GM23338 (cell line): ENCODE measurements at regions not wholly inside any gene's neighbourhood (a gene's known extent, or its start where the extent isn't known, plus 50 kb on each side); places are given as distances from the start of the nearest gene placed in this dataset.

Experiments used
- ATAC-seq: fragments of 200-7000 bp; cut with Tn5 transposase; 3 replicates; pipeline ENCODE4 v1.9.1; 2020
- DNase-seq: peaks from one replicate; pipeline ENCODE4 v3.0.0-alpha.2; 2015; ENCODE audit warnings: low spot score
- H2AFZ ChIP-seq: fragments of 200-600 bp; sonication (generic); 2 replicates; pipeline ENCODE4 v1.8.0; 2016; ENCODE audit warnings: antibody characterized with exemption, mild to moderate bottlenecking, moderate library complexity
- H3F3A ChIP-seq: fragments of 200-600 bp; sonication (generic); replicated peaks from 2 replicates; pipeline ENCODE4 v1.8.0; 2017; ENCODE audit warnings: antibody characterized with exemption, mixed run types, low read depth
- H3K27ac ChIP-seq: fragments of 200-600 bp; sonication (generic); 2 replicates; pipeline ENCODE4 v1.6.1; 2016; ENCODE audit warnings: low read depth
- H3K27me3 ChIP-seq: fragments of 200-600 bp; sonication (generic); 2 replicates; pipeline ENCODE4 v1.8.0; 2016; ENCODE audit warnings: mild to moderate bottlenecking, mixed run types, moderate library complexity; ENCODE audit not compliant: insufficient read depth
- H3K36me3 ChIP-seq: fragments of 200-600 bp; sonication (generic); 2 replicates; pipeline ENCODE4 v1.8.0; 2016; ENCODE audit warnings: mild to moderate bottlenecking; ENCODE audit not compliant: insufficient read depth
- H3K4me1 ChIP-seq: fragments of 200-600 bp; sonication (generic); 2 replicates; pipeline ENCODE4 v1.8.0; 2016; ENCODE audit warnings: mild to moderate bottlenecking, moderate library complexity; ENCODE audit not compliant: insufficient read depth
- H3K4me2 ChIP-seq: fragments of 200-600 bp; sonication (generic); 2 replicates; pipeline ENCODE4 v1.7.1; 2017; ENCODE audit warnings: mixed run types
- H3K4me3 ChIP-seq: fragments of 200-600 bp; sonication (generic); 2 replicates; pipeline ENCODE4 v1.6.1; 2016; ENCODE audit warnings: mixed run types
- H3K79me2 ChIP-seq: fragments of 200-600 bp; sonication (generic); replicated peaks from 2 replicates; pipeline ENCODE4 v1.8.0; 2017; ENCODE audit warnings: mild to moderate bottlenecking; ENCODE audit not compliant: insufficient read depth
- H3K9me2 ChIP-seq: fragments of 200-600 bp; sonication (generic); 2 replicates; pipeline ENCODE4 v1.8.0; 2017; ENCODE audit not compliant: insufficient read depth
- H4K20me1 ChIP-seq: fragments of 200-600 bp; sonication (generic); replicated peaks from 2 replicates; pipeline ENCODE4 v1.8.0; 2017; ENCODE audit warnings: mild to moderate bottlenecking; ENCODE audit not compliant: insufficient read depth
- H3K27ac Mint-ChIP-seq: 2 replicates; pipeline ENCODE4 v1.8.0; 2020; ENCODE audit warnings: inconsistent platforms, mild to moderate bottlenecking, moderate library complexity, mixed read lengths
- H3K27me3 Mint-ChIP-seq: 3 replicates; pipeline ENCODE4 v1.8.0; 2022; ENCODE audit warnings: low read depth, mild to moderate bottlenecking, moderate library complexity, mixed read lengths, inconsistent platforms; ENCODE audit not compliant: insufficient read depth, poor library complexity
- H3K36me3 Mint-ChIP-seq: 3 replicates; pipeline ENCODE4 v1.8.0; 2021; ENCODE audit warnings: low read depth, mild to moderate bottlenecking, inconsistent platforms, moderate library complexity, mixed read lengths
- H3K4me1 Mint-ChIP-seq: 3 replicates; pipeline ENCODE4 v1.8.0; 2020; ENCODE audit warnings: mild to moderate bottlenecking, inconsistent platforms, mixed read lengths
- H3K4me3 Mint-ChIP-seq: 3 replicates; pipeline ENCODE4 v1.8.0; 2021; ENCODE audit warnings: moderate library complexity, mild to moderate bottlenecking, inconsistent platforms, mixed read lengths
- H3K9me3 Mint-ChIP-seq: 3 replicates; pipeline ENCODE4 v1.8.0; 2020; ENCODE audit warnings: moderate library complexity, mild to moderate bottlenecking, inconsistent platforms, mixed read lengths
- CREB1 ChIP-seq: fragments of 250-450 bp; sonication (Bioruptor Pico); IDR thresholded peaks from 2 replicates; pipeline ENCODE4 v1.5.0; 2020; ENCODE audit warnings: low read depth, mild to moderate bottlenecking, moderate library complexity
- EZH2 ChIP-seq: fragments of 200-600 bp; sonication (generic); IDR thresholded peaks from one replicate; pipeline ENCODE4 v1.8.0; 2017; ENCODE audit warnings: antibody characterized with exemption, mild to moderate bottlenecking, low read depth; ENCODE audit not compliant: unreplicated experiment
- EZH2phosphoT487 ChIP-seq: fragments of 200-600 bp; sonication (generic); IDR thresholded peaks from one replicate; pipeline ENCODE4 v1.8.1; 2018; ENCODE audit warnings: antibody characterized with exemption; ENCODE audit not compliant: unreplicated experiment
- NANOG ChIP-seq: IDR thresholded peaks from 2 replicates; pipeline ENCODE4 v1.6.1; 2016; ENCODE audit warnings: antibody characterized with exemption, borderline replicate concordance
- POLR2AphosphoS5 ChIP-seq: IDR thresholded peaks from 2 replicates; pipeline ENCODE4 v1.6.1; 2016; ENCODE audit warnings: antibody characterized with exemption, low read depth
- STAT1 ChIP-seq: IDR thresholded peaks from one replicate; pipeline ENCODE4 v1.6.1; 2016; ENCODE audit warnings: antibody characterized with exemption; ENCODE audit not compliant: unreplicated experiment
- ZNF114 ChIP-seq: fragments of 250-450 bp; sonication (Bioruptor Pico); IDR thresholded peaks from 2 replicates; pipeline ENCODE4 v1.5.0; 2020; ENCODE audit warnings: mild to moderate bottlenecking, moderate library complexity
- ZNF331 ChIP-seq: fragments of 250-450 bp; sonication (Bioruptor Pico); IDR thresholded peaks from 2 replicates; pipeline ENCODE4 v1.5.0; 2020; ENCODE audit warnings: low read depth, mild to moderate bottlenecking, moderate library complexity
- TF ChIP-seq, protein P1 (sequence below), 2 experiments: fragments of 200-600 bp in 1 of 2; sonication (generic) in 1 of 2; conservative IDR thresholded peaks; 2 replicates each; pipeline versions ENCODE4 v1.5.1 to v1.6.1; 2016 to 2017; ENCODE audit warnings: antibody characterized with exemption in 2 of 2, low read depth in 2 of 2, mild to moderate bottlenecking in 2 of 2, moderate library complexity in 1 of 2
- TF ChIP-seq, protein P2 (sequence below): IDR thresholded peaks from 2 replicates; pipeline ENCODE4 v1.6.1; 2016; ENCODE audit warnings: antibody characterized with exemption
- TF ChIP-seq, protein P3 (sequence below): IDR thresholded peaks from one replicate; pipeline ENCODE4 v1.6.1; 2018; ENCODE audit warnings: antibody characterized with exemption; ENCODE audit not compliant: unreplicated experiment

DNA sequence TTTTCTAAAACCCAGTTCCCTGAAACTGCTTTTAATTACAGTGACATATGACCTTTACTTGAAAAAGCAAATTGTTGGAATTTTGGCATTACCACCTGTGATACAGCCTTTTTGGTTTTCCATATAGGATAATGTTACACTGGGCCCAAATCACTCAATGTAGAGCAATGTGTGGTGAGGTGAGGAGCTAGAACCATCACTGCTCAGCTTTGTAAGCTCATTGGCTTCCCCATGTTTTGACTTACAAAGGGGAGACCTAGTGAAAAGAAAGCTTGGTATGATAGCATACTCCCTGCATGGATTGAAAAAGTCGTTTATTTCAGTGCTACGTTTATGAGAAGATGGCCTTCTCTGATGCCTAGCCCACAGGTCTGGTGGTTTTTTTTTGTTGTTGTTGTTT is 470.4 kb upstream of the EPHA7 start (continued):
- TF ChIP-seq CREB1 (CRISPR knock-in tag) (no peak), NANOG (no peak)
- TF ChIP-seq, protein P1, sequence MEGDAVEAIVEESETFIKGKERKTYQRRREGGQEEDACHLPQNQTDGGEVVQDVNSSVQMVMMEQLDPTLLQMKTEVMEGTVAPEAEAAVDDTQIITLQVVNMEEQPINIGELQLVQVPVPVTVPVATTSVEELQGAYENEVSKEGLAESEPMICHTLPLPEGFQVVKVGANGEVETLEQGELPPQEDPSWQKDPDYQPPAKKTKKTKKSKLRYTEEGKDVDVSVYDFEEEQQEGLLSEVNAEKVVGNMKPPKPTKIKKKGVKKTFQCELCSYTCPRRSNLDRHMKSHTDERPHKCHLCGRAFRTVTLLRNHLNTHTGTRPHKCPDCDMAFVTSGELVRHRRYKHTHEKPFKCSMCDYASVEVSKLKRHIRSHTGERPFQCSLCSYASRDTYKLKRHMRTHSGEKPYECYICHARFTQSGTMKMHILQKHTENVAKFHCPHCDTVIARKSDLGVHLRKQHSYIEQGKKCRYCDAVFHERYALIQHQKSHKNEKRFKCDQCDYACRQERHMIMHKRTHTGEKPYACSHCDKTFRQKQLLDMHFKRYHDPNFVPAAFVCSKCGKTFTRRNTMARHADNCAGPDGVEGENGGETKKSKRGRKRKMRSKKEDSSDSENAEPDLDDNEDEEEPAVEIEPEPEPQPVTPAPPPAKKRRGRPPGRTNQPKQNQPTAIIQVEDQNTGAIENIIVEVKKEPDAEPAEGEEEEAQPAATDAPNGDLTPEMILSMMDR (conservative IDR thresholded peaks at IDR 0.05; ENCODE audit: low read depth in 2 of 2) = no peak

DNA sequence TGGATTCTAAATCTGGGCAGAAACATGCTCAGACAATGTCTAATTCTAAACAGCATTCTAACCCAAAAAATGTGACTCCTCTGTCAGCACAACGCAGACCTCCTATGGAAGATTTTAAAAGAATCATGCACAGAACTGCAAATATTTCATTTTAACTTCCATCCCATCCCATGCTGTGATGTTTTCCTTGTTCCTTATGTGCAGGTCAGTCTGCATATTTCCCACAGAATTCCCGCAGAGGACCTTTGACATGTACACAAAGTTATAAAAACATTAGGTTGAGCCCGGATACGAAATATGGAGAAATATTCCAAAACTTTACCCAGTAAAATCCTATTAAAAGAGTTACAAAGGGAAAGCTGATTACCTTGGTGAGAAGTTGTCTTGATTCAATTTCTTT is 467.1 kb upstream of the EPHA7 start:
- Histone ChIP-seq H2AFZ (no peak overlapping the region), H3K4me3 (no peak overlapping the region), H3K9me2 (no peaks in the 10 kb centered on the region), H3K27me3 (no peaks in the 10 kb centered on the region), H3K4me2 (no peak overlapping the region), H4K20me1 (no peaks in the 10 kb centered on the region), H3K27ac (no peak overlapping the region), H3K36me3 (no peaks in the 10 kb centered on the region), H3K79me2 (no peaks in the 10 kb centered on the region), H3F3A (no peaks in the 10 kb centered on the region), H3K4me1 (peaks cover 5% of the 10 kb centered on the region; the same call in 1 of the 2 replicates)
- Mint-ChIP-seq H3K9me3 (no peaks in the 10 kb centered on the region), H3K4me3 (no peak overlapping the region), H3K4me1 (peaks cover 20% of the 10 kb centered on the region), H3K27me3 (no peaks in the 10 kb centered on the region), H3K36me3 (no peaks in the 10 kb centered on the region), H3K27ac (no peak overlapping the region)
- no peak for ATAC-seq
- DNase-seq = no peak
- TF ChIP-seq EZH2 (no peak), ZNF114 (no peak), EZH2phosphoT487 (no peak), ZNF331 (CRISPR knock-in tag) (no peak), CREB1 (CRISPR knock-in tag) (no peak), POLR2AphosphoS5 (no peak), STAT1 (no peak)
- TF ChIP-seq, protein P2, sequence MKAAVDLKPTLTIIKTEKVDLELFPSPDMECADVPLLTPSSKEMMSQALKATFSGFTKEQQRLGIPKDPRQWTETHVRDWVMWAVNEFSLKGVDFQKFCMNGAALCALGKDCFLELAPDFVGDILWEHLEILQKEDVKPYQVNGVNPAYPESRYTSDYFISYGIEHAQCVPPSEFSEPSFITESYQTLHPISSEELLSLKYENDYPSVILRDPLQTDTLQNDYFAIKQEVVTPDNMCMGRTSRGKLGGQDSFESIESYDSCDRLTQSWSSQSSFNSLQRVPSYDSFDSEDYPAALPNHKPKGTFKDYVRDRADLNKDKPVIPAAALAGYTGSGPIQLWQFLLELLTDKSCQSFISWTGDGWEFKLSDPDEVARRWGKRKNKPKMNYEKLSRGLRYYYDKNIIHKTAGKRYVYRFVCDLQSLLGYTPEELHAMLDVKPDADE = no peak
- TF ChIP-seq, protein P3, sequence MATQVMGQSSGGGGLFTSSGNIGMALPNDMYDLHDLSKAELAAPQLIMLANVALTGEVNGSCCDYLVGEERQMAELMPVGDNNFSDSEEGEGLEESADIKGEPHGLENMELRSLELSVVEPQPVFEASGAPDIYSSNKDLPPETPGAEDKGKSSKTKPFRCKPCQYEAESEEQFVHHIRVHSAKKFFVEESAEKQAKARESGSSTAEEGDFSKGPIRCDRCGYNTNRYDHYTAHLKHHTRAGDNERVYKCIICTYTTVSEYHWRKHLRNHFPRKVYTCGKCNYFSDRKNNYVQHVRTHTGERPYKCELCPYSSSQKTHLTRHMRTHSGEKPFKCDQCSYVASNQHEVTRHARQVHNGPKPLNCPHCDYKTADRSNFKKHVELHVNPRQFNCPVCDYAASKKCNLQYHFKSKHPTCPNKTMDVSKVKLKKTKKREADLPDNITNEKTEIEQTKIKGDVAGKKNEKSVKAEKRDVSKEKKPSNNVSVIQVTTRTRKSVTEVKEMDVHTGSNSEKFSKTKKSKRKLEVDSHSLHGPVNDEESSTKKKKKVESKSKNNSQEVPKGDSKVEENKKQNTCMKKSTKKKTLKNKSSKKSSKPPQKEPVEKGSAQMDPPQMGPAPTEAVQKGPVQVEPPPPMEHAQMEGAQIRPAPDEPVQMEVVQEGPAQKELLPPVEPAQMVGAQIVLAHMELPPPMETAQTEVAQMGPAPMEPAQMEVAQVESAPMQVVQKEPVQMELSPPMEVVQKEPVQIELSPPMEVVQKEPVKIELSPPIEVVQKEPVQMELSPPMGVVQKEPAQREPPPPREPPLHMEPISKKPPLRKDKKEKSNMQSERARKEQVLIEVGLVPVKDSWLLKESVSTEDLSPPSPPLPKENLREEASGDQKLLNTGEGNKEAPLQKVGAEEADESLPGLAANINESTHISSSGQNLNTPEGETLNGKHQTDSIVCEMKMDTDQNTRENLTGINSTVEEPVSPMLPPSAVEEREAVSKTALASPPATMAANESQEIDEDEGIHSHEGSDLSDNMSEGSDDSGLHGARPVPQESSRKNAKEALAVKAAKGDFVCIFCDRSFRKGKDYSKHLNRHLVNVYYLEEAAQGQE = no peak
- TF ChIP-seq, protein P1 (conservative IDR thresholded peaks at IDR 0.05; ENCODE audit: low read depth in 2 of 2) = no peak
